GM23338 (cell line): ENCODE measurements at regions not wholly inside any gene's neighbourhood (a gene's known extent, or its start where the extent isn't known, plus 50 kb on each side); places are given as distances from the start of the nearest gene placed in this dataset.

Source experiments
- CREB1 ChIP-seq: fragments of 250-450 bp; sonication (Bioruptor Pico); IDR thresholded peaks from 2 replicates; pipeline ENCODE4 v1.5.0; 2020; ENCODE audit warnings: low read depth, mild to moderate bottlenecking, moderate library complexity
- CTCF ChIP-seq, 2 experiments: fragments of 200-600 bp in 1 of 2; sonication (generic) in 1 of 2; conservative IDR thresholded peaks; 2 replicates each; pipeline versions ENCODE4 v1.5.1 to v1.6.1; 2016 to 2017; ENCODE audit warnings: antibody characterized with exemption in 2 of 2, low read depth in 2 of 2, mild to moderate bottlenecking in 2 of 2, moderate library complexity in 1 of 2
- ETS1 ChIP-seq: IDR thresholded peaks from 2 replicates; pipeline ENCODE4 v1.6.1; 2016; ENCODE audit warnings: antibody characterized with exemption
- EZH2 ChIP-seq: fragments of 200-600 bp; sonication (generic); IDR thresholded peaks from one replicate; pipeline ENCODE4 v1.8.0; 2017; ENCODE audit warnings: antibody characterized with exemption, mild to moderate bottlenecking, low read depth; ENCODE audit not compliant: unreplicated experiment
- EZH2phosphoT487 ChIP-seq: fragments of 200-600 bp; sonication (generic); IDR thresholded peaks from one replicate; pipeline ENCODE4 v1.8.1; 2018; ENCODE audit warnings: antibody characterized with exemption; ENCODE audit not compliant: unreplicated experiment
- JUNB ChIP-seq: IDR thresholded peaks from one replicate; pipeline ENCODE4 v1.6.1; 2016; ENCODE audit warnings: antibody characterized with exemption; ENCODE audit not compliant: unreplicated experiment
- POLR2AphosphoS5 ChIP-seq: IDR thresholded peaks from 2 replicates; pipeline ENCODE4 v1.6.1; 2016; ENCODE audit warnings: antibody characterized with exemption, low read depth
- REST ChIP-seq: IDR thresholded peaks from one replicate; pipeline ENCODE4 v1.6.1; 2018; ENCODE audit warnings: antibody characterized with exemption; ENCODE audit not compliant: unreplicated experiment
- ZNF462 ChIP-seq: fragments of 250-450 bp; sonication (Bioruptor Pico); IDR thresholded peaks from 2 replicates; pipeline ENCODE4 v1.5.0; 2020; ENCODE audit warnings: mild to moderate bottlenecking, moderate library complexity

GRCh38 chr13:109406376-109406992 lies 379.9 kb downstream of the IRS2 start:
- TF ChIP-seq POLR2AphosphoS5 (no peak), CTCF (conservative IDR thresholded peaks at IDR 0.05; ENCODE audit: low read depth in 2 of 2) (no peak), REST (no peak), ZNF462 (CRISPR knock-in tag) (no peak), EZH2 (no peak), CREB1 (no peak), EZH2phosphoT487 (no peak), JUNB (no peak), ETS1 (no peak)
